ENCODE measurements at regions not wholly inside any gene's neighbourhood (a gene's known extent, or its start where the extent isn't known, plus 50 kb on each side); places are given as distances from the start of the nearest gene placed in this dataset.
A peak's percentile ranks its signal among the peaks of the same experiment; 100 is the strongest.

DNA sequence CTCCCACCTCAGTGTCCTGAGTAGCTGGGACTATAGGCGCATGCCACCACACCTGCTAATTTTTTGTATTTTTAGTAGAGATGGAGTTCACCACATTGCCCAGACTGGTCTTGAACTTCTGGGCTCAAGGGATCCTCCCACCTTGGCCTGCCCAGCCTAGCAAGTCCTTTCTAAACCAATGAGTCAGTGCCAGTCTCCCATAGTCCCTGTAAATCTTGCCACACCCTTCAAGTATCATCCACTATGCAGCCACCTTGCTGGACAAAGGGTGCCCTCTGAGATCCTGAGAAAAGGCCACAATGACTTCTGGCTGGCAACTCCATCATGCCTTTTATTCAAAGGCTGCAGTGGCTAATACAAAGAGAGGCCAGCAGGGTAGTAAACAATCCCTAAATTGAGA, 184.0 kb downstream of the ABHD5 start:
- no CpG with 5 or more reads among the region's 1 CpG for WGBS, 2 donors (ENCODE audit: extremely low coverage in 2 of 2, insufficient read length in 2 of 2, insufficient replicate concordance in 1 of 2)
- no peak overlapping the region for H3K4me2 ChIP-seq (ENCODE audit: insufficient read depth, low read length, poor library complexity, severe bottlenecking)
- no peak for DNase-seq (ENCODE audit: low spot score)

GRCh38 chr3:43876648-43877047, 185.9 kb downstream of the ABHD5 start:
- no peak overlapping the region for H3K4ac ChIP-seq (ENCODE audit: low read length)
- H3K23ac ChIP-seq (ENCODE audit: low read depth, low read length, poor library complexity): no peak overlapping the region
- H3K4me1 ChIP-seq (ENCODE audit: control insufficient read depth in 2 of 2, insufficient read depth in 1 of 2, low read depth in 1 of 2, low read length in 2 of 2): peaks cover 0 to 17% of the 10 kb centered on the region in 2 donors
- H3K14ac ChIP-seq (ENCODE audit: low read length): no peak overlapping the region
- H3K27ac ChIP-seq (replicated peaks; ENCODE audit: low read length): no peak overlapping the region
- H2AFZ ChIP-seq (ENCODE audit: low read length): no peak overlapping the region
- no peak overlapping the region for H2BK12ac ChIP-seq (ENCODE audit: low read length)
- H3K9ac ChIP-seq (ENCODE audit: low read depth, low read length, poor library complexity): no peak overlapping the region
- H3K9me3 ChIP-seq (replicated peaks in 1 of 2; ENCODE audit: control insufficient read depth in 2 of 2, insufficient read depth in 1 of 2, low read depth in 1 of 2, low read length in 2 of 2): no peaks in the 10 kb centered on the region
- no peak for DNase-seq (ENCODE audit: low spot score)
- no peaks in the 10 kb centered on the region for H3K79me1 ChIP-seq (ENCODE audit: low read depth, low read length)
- H4K8ac ChIP-seq (ENCODE audit: low read depth, low read length): no peak overlapping the region
- no peak overlapping the region for H3K4me2 ChIP-seq (ENCODE audit: insufficient read depth, low read length, poor library complexity, severe bottlenecking)
- H3K18ac ChIP-seq (ENCODE audit: low read length): no peak overlapping the region
- H2BK5ac ChIP-seq (ENCODE audit: low read length): no peak overlapping the region
- H2BK120ac ChIP-seq (ENCODE audit: low read depth, low read length): no peak overlapping the region
- H2AK5ac ChIP-seq (ENCODE audit: low read depth, low read length): no peak overlapping the region
- no peak overlapping the region for H3K4me3 ChIP-seq (ENCODE audit: low read length in 2 of 2)
- H3K36me3 ChIP-seq (replicated peaks in 1 of 2; ENCODE audit: control insufficient read depth in 2 of 2, insufficient read depth in 2 of 2, low read length in 2 of 2): no peaks in the 10 kb centered on the region
- H2BK15ac ChIP-seq (ENCODE audit: low read length): no peak overlapping the region
- WGBS, 2 donors (ENCODE audit: extremely low coverage in 2 of 2, insufficient read length in 2 of 2, insufficient replicate concordance in 1 of 2): no CpG with 5 or more reads among the region's 2 CpGs
- peaks cover 0 to 5% (median 0%) of the 10 kb centered on the region in 3 experiments for H3K27me3 ChIP-seq (ENCODE audit: control insufficient read depth in 3 of 3, insufficient read depth in 3 of 3, low read depth in 1 of 3, low read length in 3 of 3)
- H4K91ac ChIP-seq (ENCODE audit: low read depth, low read length, poor library complexity): no peak overlapping the region

More for the DNA sequence above, 184.0 kb downstream of the ABHD5 start:
- H2AFZ ChIP-seq (ENCODE audit: low read length): no peak overlapping the region
- no peaks in the 10 kb centered on the region for H3K9me3 ChIP-seq (replicated peaks in 1 of 2; ENCODE audit: control insufficient read depth in 2 of 2, insufficient read depth in 1 of 2, low read depth in 1 of 2, low read length in 2 of 2)
- H3K27me3 ChIP-seq (ENCODE audit: control insufficient read depth in 3 of 3, insufficient read depth in 3 of 3, low read depth in 1 of 3, low read length in 3 of 3): peaks cover 0 to 5% (median 0%) of the 10 kb centered on the region in 3 experiments
- peak overlapping the region; percentile 4 for H2BK5ac ChIP-seq (ENCODE audit: low read length)
- no peak overlapping the region for H3K23ac ChIP-seq (ENCODE audit: low read depth, low read length, poor library complexity)
- no peak overlapping the region for H3K14ac ChIP-seq (ENCODE audit: low read length)
- no peaks in the 10 kb centered on the region for H3K79me1 ChIP-seq (ENCODE audit: low read depth, low read length)
- no peak overlapping the region for H3K4me3 ChIP-seq (ENCODE audit: low read length in 2 of 2)
- H3K9ac ChIP-seq (ENCODE audit: low read depth, low read length, poor library complexity): no peak overlapping the region
- no peak overlapping the region for H3K27ac ChIP-seq (replicated peaks; ENCODE audit: low read length)
- no peak overlapping the region for H2AK5ac ChIP-seq (ENCODE audit: low read depth, low read length)
- no peak overlapping the region for H2BK120ac ChIP-seq (ENCODE audit: low read depth, low read length)
- H3K18ac ChIP-seq (ENCODE audit: low read length): no peak overlapping the region
- H4K91ac ChIP-seq (ENCODE audit: low read depth, low read length, poor library complexity): no peak overlapping the region
- H3K36me3 ChIP-seq (replicated peaks in 1 of 2; ENCODE audit: control insufficient read depth in 2 of 2, insufficient read depth in 2 of 2, low read length in 2 of 2): no peaks in the 10 kb centered on the region
- H4K8ac ChIP-seq (ENCODE audit: low read depth, low read length): no peak overlapping the region
- no peak overlapping the region for H2BK15ac ChIP-seq (ENCODE audit: low read length)
- no peak overlapping the region for H2BK12ac ChIP-seq (ENCODE audit: low read length)
- H3K4me1 ChIP-seq (ENCODE audit: control insufficient read depth in 2 of 2, insufficient read depth in 1 of 2, low read depth in 1 of 2, low read length in 2 of 2): peaks cover 0 to 17% of the 10 kb centered on the region in 2 donors
- H3K4ac ChIP-seq (ENCODE audit: low read length): no peak overlapping the region

- Histone ChIP-seq H2BK12ac (ENCODE audit: low read length) (no peak overlapping the region), H3K4me1 (ENCODE audit: control insufficient read depth in 2 of 2, insufficient read depth in 1 of 2, low read depth in 1 of 2, low read length in 2 of 2) (peaks cover 0 to 11% of the 10 kb centered on the region in 2 donors), H2BK120ac (ENCODE audit: low read depth, low read length) (no peak overlapping the region), H3K14ac (ENCODE audit: low read length) (no peak overlapping the region), H2BK15ac (ENCODE audit: low read length) (no peak overlapping the region), H3K36me3 (replicated peaks in 1 of 2; ENCODE audit: control insufficient read depth in 2 of 2, insufficient read depth in 2 of 2, low read length in 2 of 2) (no peaks in the 10 kb centered on the region), H3K23ac (ENCODE audit: low read depth, low read length, poor library complexity) (no peak overlapping the region), H3K18ac (ENCODE audit: low read length) (peak overlapping the region; percentile 88), H3K27ac (replicated peaks; ENCODE audit: low read length) (no peak overlapping the region), H4K91ac (ENCODE audit: low read depth, low read length, poor library complexity) (no peak overlapping the region), H3K4me3 (ENCODE audit: low read length in 2 of 2) (no peak overlapping the region), H2AK5ac (ENCODE audit: low read depth, low read length) (no peak overlapping the region), H3K4ac (ENCODE audit: low read length) (no peak overlapping the region), H3K9me3 (replicated peaks in 1 of 2; ENCODE audit: control insufficient read depth in 2 of 2, insufficient read depth in 1 of 2, low read depth in 1 of 2, low read length in 2 of 2) (no peaks in the 10 kb centered on the region), H2BK5ac (ENCODE audit: low read length) (no peak overlapping the region), H3K9ac (ENCODE audit: low read depth, low read length, poor library complexity) (no peak overlapping the region), H3K4me2 (ENCODE audit: insufficient read depth, low read length, poor library complexity, severe bottlenecking) (no peak overlapping the region), H3K27me3 (ENCODE audit: control insufficient read depth in 3 of 3, insufficient read depth in 3 of 3, low read depth in 1 of 3, low read length in 3 of 3) (peaks cover 0 to 5% (median 0%) of the 10 kb centered on the region in 3 experiments), H4K8ac (ENCODE audit: low read depth, low read length) (no peak overlapping the region), H3K79me1 (ENCODE audit: low read depth, low read length) (no peaks in the 10 kb centered on the region), H2AFZ (ENCODE audit: low read length) (no peak overlapping the region)
- no CpG with 5 or more reads among the region's 4 CpGs for WGBS, 2 donors (ENCODE audit: extremely low coverage in 2 of 2, insufficient read length in 2 of 2, insufficient replicate concordance in 1 of 2)
- peak; percentile 48 for DNase-seq (ENCODE audit: low spot score)
Observed at GRCh38 chr3:43879166-43879565, 188.4 kb downstream of the ABHD5 start.

- no peak overlapping the region for H3K9ac ChIP-seq (ENCODE audit: low read depth, low read length, poor library complexity)
- H3K18ac ChIP-seq (ENCODE audit: low read length): peak overlapping the region; percentile 73
- no peak for DNase-seq (ENCODE audit: low spot score)
- H3K36me3 ChIP-seq (replicated peaks in 1 of 2; ENCODE audit: control insufficient read depth in 2 of 2, insufficient read depth in 2 of 2, low read length in 2 of 2): no peaks in the 10 kb centered on the region
- no peaks in the 10 kb centered on the region for H3K27me3 ChIP-seq (ENCODE audit: control insufficient read depth in 3 of 3, insufficient read depth in 3 of 3, low read depth in 1 of 3, low read length in 3 of 3)
- no peak overlapping the region for H2BK12ac ChIP-seq (ENCODE audit: low read length)
- no peak overlapping the region for H2BK15ac ChIP-seq (ENCODE audit: low read length)
- no peak overlapping the region for H3K27ac ChIP-seq (replicated peaks; ENCODE audit: low read length)
- H3K14ac ChIP-seq (ENCODE audit: low read length): no peak overlapping the region
- H2BK5ac ChIP-seq (ENCODE audit: low read length): no peak overlapping the region
- peak overlapping the region; percentile 11 for H4K91ac ChIP-seq (ENCODE audit: low read depth, low read length, poor library complexity)
- H3K23ac ChIP-seq (ENCODE audit: low read depth, low read length, poor library complexity): no peak overlapping the region
- H3K4me3 ChIP-seq (ENCODE audit: low read length in 2 of 2): peak overlapping the region in 1 of 2 donors; percentile 47
- H2AK5ac ChIP-seq (ENCODE audit: low read depth, low read length): no peak overlapping the region
- H3K9me3 ChIP-seq (replicated peaks in 1 of 2; ENCODE audit: control insufficient read depth in 2 of 2, insufficient read depth in 1 of 2, low read depth in 1 of 2, low read length in 2 of 2): no peaks in the 10 kb centered on the region
- WGBS, 2 donors (ENCODE audit: extremely low coverage in 2 of 2, insufficient read length in 2 of 2, insufficient replicate concordance in 1 of 2): no CpG with 5 or more reads among the region's 11 CpGs
- no peak overlapping the region for H2AFZ ChIP-seq (ENCODE audit: low read length)
- H3K4me2 ChIP-seq (ENCODE audit: insufficient read depth, low read length, poor library complexity, severe bottlenecking): no peak overlapping the region
- H2BK120ac ChIP-seq (ENCODE audit: low read depth, low read length): no peak overlapping the region
- H4K8ac ChIP-seq (ENCODE audit: low read depth, low read length): no peak overlapping the region
- H3K4ac ChIP-seq (ENCODE audit: low read length): no peak overlapping the region
- H3K4me1 ChIP-seq (ENCODE audit: control insufficient read depth in 2 of 2, insufficient read depth in 1 of 2, low read depth in 1 of 2, low read length in 2 of 2): peaks cover 0 to 11% of the 10 kb centered on the region in 2 donors
- no peaks in the 10 kb centered on the region for H3K79me1 ChIP-seq (ENCODE audit: low read depth, low read length)
Observed at GRCh38 chr3:43882976-43883680, 192.4 kb downstream of the ABHD5 start.

Measured in neuronal stem cell (in vitro differentiated cells).